A673 (cell line): ENCODE measurements at regions not wholly inside any gene's neighbourhood (a gene's known extent, or its start where the extent isn't known, plus 50 kb on each side); places are given as distances from the start of the nearest gene placed in this dataset.

Experiments
- CTCF ChIP-seq: fragments of 300-800, 200-600 bp; sonication (generic); conservative IDR thresholded peaks from 2 replicates; pipeline ENCODE4 v1.5.1; 2017; ENCODE audit warnings: low read depth, mild to moderate bottlenecking, antibody characterized with exemption, low read length, moderate library complexity, mixed read lengths
- EZH2 ChIP-seq: fragments of 200-600 bp; sonication (generic); IDR thresholded peaks from 2 replicates; pipeline ENCODE4 v1.6.1; 2017; ENCODE audit warnings: borderline replicate concordance, low read depth, mild to moderate bottlenecking, mixed read lengths, antibody characterized with exemption, low read length; ENCODE audit not compliant: poor library complexity, severe bottlenecking

GRCh38 chr7:38070718-38071117 lies 107.3 kb upstream of the STARD3NL start:
- TF ChIP-seq CTCF (peak; percentile 46; the same call in 1 of the 2 replicates), EZH2 (no peak)
